SK-N-SH (cell line): ENCODE measurements at regions not wholly inside any gene's neighbourhood (a gene's known extent, or its start where the extent isn't known, plus 50 kb on each side); places are given as distances from the start of the nearest gene placed in this dataset.

Experiments
- CTCF ChIA-PET: fragments of 300-600, 350-600 bp; formaldehyde crosslinking; extraction: SDS; loops from one replicate; lab custom pipeline; 2021; lab: Yijun Ruan, JAX
- POLR2A ChIA-PET: fragments of 350-600 bp; sonication (Branson Sonifier 250); formaldehyde crosslinking; extraction: SDS; loops from one replicate; lab custom pipeline; 2020; ENCODE audit warnings: antibody characterized with exemption, inconsistent platforms; lab: Yijun Ruan, JAX
- DNase-seq: peaks from one replicate; pipeline ENCODE4 v3.0.0; 2012
- H2AFZ ChIP-seq: fragments of 200-600 bp; sonication (generic); 2 replicates; pipeline ENCODE4 v1.8.1; 2016; ENCODE audit warnings: antibody characterized with exemption, mild to moderate bottlenecking, low read depth
- H3F3A ChIP-seq: fragments of 200-600 bp; sonication (generic); replicated peaks from 2 replicates; pipeline ENCODE3; 2016; ENCODE audit warnings: antibody characterized with exemption, mild to moderate bottlenecking; ENCODE audit not compliant: insufficient read depth
- H3K27ac ChIP-seq, 2 experiments: fragments of 200-500 bp in 1 of 2; fragments of 200-600 bp in 1 of 2; sonication (Bioruptor generic) in 1 of 2; sonication (generic), shearing (Covaris generic) in 1 of 2; 2 replicates each; pipeline versions ENCODE4 v1.5.1 to v1.6.1; 2014 to 2016; ENCODE audit warnings: low read depth in 2 of 2, inconsistent platforms in 1 of 2, low read length in 1 of 2, mild to moderate bottlenecking in 1 of 2, mixed read lengths in 1 of 2
- H3K27me3 ChIP-seq: fragments of 200-600 bp; sonication (generic), shearing (Covaris generic); 2 replicates; pipeline ENCODE4 v1.6.1; 2016; ENCODE audit warnings: mixed run types; ENCODE audit not compliant: insufficient read depth
- H3K36me3 ChIP-seq, 2 experiments: fragments of 200-500 bp in 1 of 2; fragments of 200-600 bp in 1 of 2; sonication (Bioruptor generic) in 1 of 2; sonication (generic) in 1 of 2; replicated peaks in 1 of 2; 2 replicates each; pipeline versions ENCODE3 to v1.5.1; 2014 to 2016; ENCODE audit warnings: low read length in 1 of 2, mild to moderate bottlenecking in 1 of 2; ENCODE audit not compliant: insufficient read depth in 2 of 2, control insufficient read depth in 1 of 2
- H3K4me1 ChIP-seq, 2 experiments: fragments of 200-500 bp in 1 of 2; fragments of 200-600 bp in 1 of 2; sonication (Bioruptor generic) in 1 of 2; sonication (generic), shearing (Covaris generic) in 1 of 2; 2 replicates each; pipeline versions ENCODE4 v1.5.1 to v1.6.1; 2014 to 2016; ENCODE audit warnings: low read depth in 1 of 2, low read length in 1 of 2, mixed run types in 1 of 2; ENCODE audit not compliant: insufficient read depth in 2 of 2, control insufficient read depth in 1 of 2
- H3K4me2 ChIP-seq: fragments of 200-600 bp; sonication (generic), shearing (Covaris generic); 2 replicates; pipeline ENCODE4 v1.6.1; 2017; ENCODE audit warnings: mixed run types
- H3K4me3 ChIP-seq, 2 experiments: fragments of 200-500 bp in 1 of 2; fragments of 200-600 bp in 1 of 2; sonication (Bioruptor generic) in 1 of 2; sonication (generic), shearing (Covaris generic) in 1 of 2; 2 replicates each; pipeline versions ENCODE4 v1.5.1 to v1.8.1; 2014 to 2016; ENCODE audit warnings: low read depth in 2 of 2, inconsistent platforms in 1 of 2, low read length in 1 of 2, mild to moderate bottlenecking in 1 of 2, mixed read lengths in 1 of 2, moderate library complexity in 1 of 2
- H3K79me2 ChIP-seq: fragments of 200-600 bp; sonication (generic); 2 replicates; pipeline ENCODE4 v1.8.1; 2017; ENCODE audit warnings: mild to moderate bottlenecking; ENCODE audit not compliant: insufficient read depth
- H3K9ac ChIP-seq: fragments of 200-600 bp; sonication (generic); 2 replicates; pipeline ENCODE4 v1.6.1; 2017; ENCODE audit warnings: mixed run types
- H3K9me2 ChIP-seq: fragments of 200-600 bp; sonication (generic); 2 replicates; pipeline ENCODE4 v1.6.1; 2017; ENCODE audit warnings: mixed run types
- H3K9me3 ChIP-seq: fragments of 200-600 bp; sonication (generic); 2 replicates; pipeline ENCODE4 v1.6.1; 2017; ENCODE audit warnings: mixed run types, mild to moderate bottlenecking, moderate library complexity
- H4K20me1 ChIP-seq: fragments of 200-600 bp; sonication (generic); 2 replicates; pipeline ENCODE4 v1.6.1; 2017; ENCODE audit warnings: mild to moderate bottlenecking, mixed run types; ENCODE audit not compliant: insufficient read depth
- EP300 ChIP-seq, 2 experiments: IDR thresholded peaks; 2 replicates each; pipeline versions ENCODE4 v1.4.0 to v1.6.1; 2012; ENCODE audit warnings: borderline replicate concordance in 1 of 2, low read depth in 1 of 2, low read length in 1 of 2
- FOSL2 ChIP-seq: IDR thresholded peaks from 2 replicates; pipeline ENCODE4 v1.4.0; 2012; ENCODE audit warnings: low read depth, mild to moderate bottlenecking, moderate library complexity, borderline replicate concordance
- GABPA ChIP-seq: IDR thresholded peaks from 2 replicates; pipeline ENCODE4 v1.4.0; 2012; ENCODE audit warnings: low read depth, mild to moderate bottlenecking
- MEF2A ChIP-seq: IDR thresholded peaks from 2 replicates; pipeline ENCODE4 v1.4.0; 2012; ENCODE audit warnings: low read depth, borderline replicate concordance
- NRF1 ChIP-seq: IDR thresholded peaks from 2 replicates; pipeline ENCODE4 v1.6.1; 2012; ENCODE audit warnings: low read depth, mild to moderate bottlenecking, low read length
- RXRA ChIP-seq: IDR thresholded peaks from 2 replicates; pipeline ENCODE4 v1.4.0; 2012; ENCODE audit warnings: low read depth, mild to moderate bottlenecking, borderline replicate concordance
- SIN3A ChIP-seq: IDR thresholded peaks from 2 replicates; pipeline ENCODE4 v1.6.1; 2012; ENCODE audit warnings: low read depth, mild to moderate bottlenecking, low read length, moderate library complexity, borderline replicate concordance
- SMC3 ChIP-seq: IDR thresholded peaks from 2 replicates; pipeline ENCODE4 v1.6.1; 2012; ENCODE audit warnings: low read depth, low read length, improper control_type of control experiment
- TAF1 ChIP-seq: IDR thresholded peaks from 2 replicates; pipeline ENCODE4 v1.6.1; 2012; ENCODE audit warnings: low read depth, mild to moderate bottlenecking, low read length, moderate library complexity, borderline replicate concordance
- ZBTB33 ChIP-seq: IDR thresholded peaks from 2 replicates; pipeline ENCODE4 v1.4.0; 2012; ENCODE audit warnings: low read depth, borderline replicate concordance
- WGBS: methylation state at CpG from one replicate; pipeline ENCODE4 v1.1.6; 2017; ENCODE audit warnings: low lambda C conversion rate; 5-methylcytosine and 5-hydroxymethylcytosine counted together
- TF ChIP-seq, protein P1 (sequence below): IDR thresholded peaks from 2 replicates; pipeline ENCODE4 v1.6.1; 2012; ENCODE audit warnings: mild to moderate bottlenecking, low read depth, low read length, moderate library complexity
- TF ChIP-seq, protein P2 (sequence below): IDR thresholded peaks from 2 replicates; pipeline ENCODE4 v1.4.0; 2012; ENCODE audit warnings: low read depth
- TF ChIP-seq, protein P3 (sequence below): IDR thresholded peaks from 2 replicates; pipeline ENCODE4; 2012

GRCh38 chr10:8752146-8752843 lies 697.8 kb downstream of the GATA3 start:
- Histone ChIP-seq H2AFZ (no peak overlapping the region), H3K27ac (no peak overlapping the region), H3F3A (no peaks in the 10 kb centered on the region), H3K9me2 (no peaks in the 10 kb centered on the region), H3K9ac (no peak overlapping the region), H3K4me2 (no peak overlapping the region), H3K9me3 (no peaks in the 10 kb centered on the region), H4K20me1 (no peaks in the 10 kb centered on the region), H3K4me1 (no peaks in the 10 kb centered on the region), H3K27me3 (no peaks in the 10 kb centered on the region), H3K4me3 (no peak overlapping the region), H3K36me3 (no peaks in the 10 kb centered on the region), H3K79me2 (no peaks in the 10 kb centered on the region)
- ChIA-PET CTCF (interaction anchor here (0.7 kb wide), 1 partner anchor 12 kb away, joined by 3 read pairs; no protein-coding TSS in a partner anchor), POLR2A (no interaction called here)
- 54% methylated on average over 7 of the region's 7 CpGs for WGBS
- TF ChIP-seq EP300 (IDR thresholded peaks at IDR 0.05; ENCODE audit: borderline replicate concordance in 1 of 2, low read depth in 1 of 2, low read length in 1 of 2) (no peak), SMC3 (no peak), MEF2A (no peak)
- TF ChIP-seq, protein P1, sequence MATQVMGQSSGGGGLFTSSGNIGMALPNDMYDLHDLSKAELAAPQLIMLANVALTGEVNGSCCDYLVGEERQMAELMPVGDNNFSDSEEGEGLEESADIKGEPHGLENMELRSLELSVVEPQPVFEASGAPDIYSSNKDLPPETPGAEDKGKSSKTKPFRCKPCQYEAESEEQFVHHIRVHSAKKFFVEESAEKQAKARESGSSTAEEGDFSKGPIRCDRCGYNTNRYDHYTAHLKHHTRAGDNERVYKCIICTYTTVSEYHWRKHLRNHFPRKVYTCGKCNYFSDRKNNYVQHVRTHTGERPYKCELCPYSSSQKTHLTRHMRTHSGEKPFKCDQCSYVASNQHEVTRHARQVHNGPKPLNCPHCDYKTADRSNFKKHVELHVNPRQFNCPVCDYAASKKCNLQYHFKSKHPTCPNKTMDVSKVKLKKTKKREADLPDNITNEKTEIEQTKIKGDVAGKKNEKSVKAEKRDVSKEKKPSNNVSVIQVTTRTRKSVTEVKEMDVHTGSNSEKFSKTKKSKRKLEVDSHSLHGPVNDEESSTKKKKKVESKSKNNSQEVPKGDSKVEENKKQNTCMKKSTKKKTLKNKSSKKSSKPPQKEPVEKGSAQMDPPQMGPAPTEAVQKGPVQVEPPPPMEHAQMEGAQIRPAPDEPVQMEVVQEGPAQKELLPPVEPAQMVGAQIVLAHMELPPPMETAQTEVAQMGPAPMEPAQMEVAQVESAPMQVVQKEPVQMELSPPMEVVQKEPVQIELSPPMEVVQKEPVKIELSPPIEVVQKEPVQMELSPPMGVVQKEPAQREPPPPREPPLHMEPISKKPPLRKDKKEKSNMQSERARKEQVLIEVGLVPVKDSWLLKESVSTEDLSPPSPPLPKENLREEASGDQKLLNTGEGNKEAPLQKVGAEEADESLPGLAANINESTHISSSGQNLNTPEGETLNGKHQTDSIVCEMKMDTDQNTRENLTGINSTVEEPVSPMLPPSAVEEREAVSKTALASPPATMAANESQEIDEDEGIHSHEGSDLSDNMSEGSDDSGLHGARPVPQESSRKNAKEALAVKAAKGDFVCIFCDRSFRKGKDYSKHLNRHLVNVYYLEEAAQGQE, result no peak
- DNase-seq, result no peak

- H3K36me3 ChIP-seq, result no peaks in the 10 kb centered on the region
- TF ChIP-seq ZBTB33 (no peak), GABPA (no peak), FOSL2 (no peak), MEF2A (no peak), RXRA (no peak), NRF1 (no peak), SIN3A (no peak), TAF1 (no peak)
- TF ChIP-seq, protein P2, sequence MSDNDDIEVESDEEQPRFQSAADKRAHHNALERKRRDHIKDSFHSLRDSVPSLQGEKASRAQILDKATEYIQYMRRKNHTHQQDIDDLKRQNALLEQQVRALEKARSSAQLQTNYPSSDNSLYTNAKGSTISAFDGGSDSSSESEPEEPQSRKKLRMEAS, result no peak
- TF ChIP-seq, protein P1, result no peak
- TF ChIP-seq, protein P3, sequence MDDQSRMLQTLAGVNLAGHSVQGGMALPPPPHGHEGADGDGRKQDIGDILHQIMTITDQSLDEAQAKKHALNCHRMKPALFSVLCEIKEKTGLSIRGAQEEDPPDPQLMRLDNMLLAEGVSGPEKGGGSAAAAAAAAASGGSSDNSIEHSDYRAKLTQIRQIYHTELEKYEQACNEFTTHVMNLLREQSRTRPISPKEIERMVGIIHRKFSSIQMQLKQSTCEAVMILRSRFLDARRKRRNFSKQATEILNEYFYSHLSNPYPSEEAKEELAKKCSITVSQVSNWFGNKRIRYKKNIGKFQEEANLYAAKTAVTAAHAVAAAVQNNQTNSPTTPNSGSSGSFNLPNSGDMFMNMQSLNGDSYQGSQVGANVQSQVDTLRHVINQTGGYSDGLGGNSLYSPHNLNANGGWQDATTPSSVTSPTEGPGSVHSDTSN, result no peak
Measured at GRCh38 chr10:8758029-8758428, 703.5 kb downstream of the GATA3 start.

More at GRCh38 chr10:8758029-8758428, 703.5 kb downstream of the GATA3 start:
- Histone ChIP-seq H3K4me2 (no peak overlapping the region), H3K9me3 (no peaks in the 10 kb centered on the region), H3K9ac (no peak overlapping the region), H3K4me1 (no peaks in the 10 kb centered on the region), H3K27ac (no peak overlapping the region), H4K20me1 (no peaks in the 10 kb centered on the region), H3K27me3 (no peaks in the 10 kb centered on the region), H3F3A (no peaks in the 10 kb centered on the region), H3K9me2 (no peaks in the 10 kb centered on the region), H2AFZ (no peak overlapping the region), H3K79me2 (no peaks in the 10 kb centered on the region), H3K4me3 (no peak overlapping the region)
- CTCF ChIA-PET, result no interaction called here
- POLR2A ChIA-PET, result no interaction called here
- no peak for DNase-seq
- 8% methylated on average over 4 of the region's 4 CpGs for WGBS
